ENCODE measurements at regions not wholly inside any gene's neighbourhood (a gene's known extent, or its start where the extent isn't known, plus 50 kb on each side); places are given as distances from the start of the nearest gene placed in this dataset.

- Histone ChIP-seq H3K27ac (ENCODE audit: low read depth, low read length) (no peak overlapping the region), H3K4me1 (ENCODE audit: control insufficient read depth in 2 of 2, insufficient read depth in 2 of 2, low read length in 2 of 2) (no peaks in the 10 kb centered on the region), H3K27me3 (ENCODE audit: control insufficient read depth in 2 of 2, insufficient read depth in 2 of 2, low read length in 2 of 2) (no peaks in the 10 kb centered on the region), H3K9me3 (ENCODE audit: control insufficient read depth in 2 of 3, low read length in 3 of 3) (no peaks in the 10 kb centered on the region), H3K36me3 (ENCODE audit: control insufficient read depth in 2 of 3, insufficient read depth in 3 of 3, low read length in 3 of 3) (no peaks in the 10 kb centered on the region), H3K4me3 (ENCODE audit: low read length) (no peak overlapping the region)
- ATAC-seq: no peak
- H3K4me1 Mint-ChIP-seq: no peaks in the 10 kb centered on the region
- peaks cover 0 to 15% (median 5%) of the 10 kb centered on the region in 11 donors for H3K9me3 Mint-ChIP-seq
- intact Hi-C loops (cut with micrococcal nuclease): no loop called here
- ChIA-PET POLR2A (no interaction called here), CTCF (no interaction called here)
- H3K4me3 Mint-ChIP-seq: no peak overlapping the region
- no peaks in the 10 kb centered on the region for H3K36me3 Mint-ChIP-seq
- no peak overlapping the region for H3K27ac Mint-ChIP-seq
- no peaks in the 10 kb centered on the region for H3K27me3 Mint-ChIP-seq
- DNase-seq: no peak
These were observed 411.5 kb upstream of the MCTP2 start for GRCh38 chr15:93819826-93820225.

DNA sequence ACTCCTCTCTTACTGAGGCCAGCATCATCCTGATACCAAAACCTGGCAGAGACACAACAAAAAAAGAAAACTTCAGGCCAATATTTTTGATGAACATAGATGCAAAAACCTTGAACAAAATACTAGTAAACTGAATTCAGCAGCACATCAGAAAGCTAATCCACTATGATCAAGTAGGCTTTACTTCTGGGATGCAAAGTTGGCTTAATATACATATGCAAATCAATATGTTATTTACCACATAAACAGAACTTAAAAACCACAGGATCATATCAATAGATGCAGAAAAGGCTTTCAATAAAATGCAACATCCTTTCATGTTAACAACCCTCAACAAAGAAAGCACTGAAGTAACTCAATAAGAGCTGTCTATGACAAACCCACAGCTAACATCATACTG lies 414.5 kb upstream of the MCTP2 start:
- intact Hi-C loops (cut with micrococcal nuclease): no loop called here
- Mint-ChIP-seq H3K27me3 (peaks cover 0 to 19% (median 10%) of the 10 kb centered on the region in 5 donors), H3K27ac (no peak overlapping the region), H3K9me3 (peaks cover 0 to 15% (median 5%) of the 10 kb centered on the region in 11 donors), H3K4me3 (no peak overlapping the region), H3K36me3 (no peaks in the 10 kb centered on the region), H3K4me1 (no peaks in the 10 kb centered on the region)
- DNase-seq (no peak), ATAC-seq (no peak)
- CTCF ChIA-PET: no interaction called here
- POLR2A ChIA-PET: no interaction called here
- no peak overlapping the region for H3K27ac ChIP-seq (ENCODE audit: low read depth, low read length)
- H3K36me3 ChIP-seq (ENCODE audit: control insufficient read depth in 2 of 3, insufficient read depth in 3 of 3, low read length in 3 of 3): no peaks in the 10 kb centered on the region
- no peaks in the 10 kb centered on the region for H3K4me1 ChIP-seq (ENCODE audit: control insufficient read depth in 2 of 2, insufficient read depth in 2 of 2, low read length in 2 of 2)
- H3K9me3 ChIP-seq (ENCODE audit: control insufficient read depth in 2 of 3, low read length in 3 of 3): no peaks in the 10 kb centered on the region
- H3K27me3 ChIP-seq (ENCODE audit: control insufficient read depth in 2 of 2, insufficient read depth in 2 of 2, low read length in 2 of 2): no peaks in the 10 kb centered on the region
- H3K4me3 ChIP-seq (ENCODE audit: low read length): no peak overlapping the region

DNA sequence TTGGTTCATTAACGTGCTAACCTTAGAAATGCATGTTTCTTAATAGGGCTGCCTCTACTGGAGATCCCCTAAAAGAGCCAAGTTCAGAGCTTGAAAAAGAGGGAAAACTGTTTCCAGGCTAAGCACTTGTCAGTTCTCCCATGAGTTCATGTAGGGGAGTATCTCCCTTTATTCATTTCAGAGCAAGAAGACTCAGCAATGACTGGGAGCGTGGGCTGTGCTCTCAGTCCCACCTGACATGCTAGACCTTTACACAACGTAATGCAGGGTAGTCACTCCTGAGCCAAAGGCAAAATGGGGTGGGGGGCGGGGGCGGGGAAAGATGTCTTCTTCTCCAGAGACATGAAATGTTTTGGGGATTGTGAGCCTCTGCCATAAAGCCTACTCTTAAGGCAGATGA lies 420.1 kb upstream of the MCTP2 start:
- Histone ChIP-seq H3K27ac (ENCODE audit: low read depth, low read length) (no peak overlapping the region), H3K27me3 (ENCODE audit: control insufficient read depth in 2 of 2, insufficient read depth in 2 of 2, low read length in 2 of 2) (peaks cover 0 to 3% of the 10 kb centered on the region in 2 donors), H3K4me3 (ENCODE audit: low read length) (no peak overlapping the region), H3K4me1 (ENCODE audit: control insufficient read depth in 2 of 2, insufficient read depth in 2 of 2, low read length in 2 of 2) (no peaks in the 10 kb centered on the region), H3K36me3 (ENCODE audit: control insufficient read depth in 2 of 3, insufficient read depth in 3 of 3, low read length in 3 of 3) (no peaks in the 10 kb centered on the region), H3K9me3 (ENCODE audit: control insufficient read depth in 2 of 3, low read length in 3 of 3) (no peaks in the 10 kb centered on the region)
- Mint-ChIP-seq H3K4me3 (no peak overlapping the region), H3K4me1 (no peaks in the 10 kb centered on the region), H3K36me3 (no peaks in the 10 kb centered on the region), H3K9me3 (peaks cover 0 to 3% (median 0%) of the 10 kb centered on the region in 11 donors), H3K27ac (no peak overlapping the region), H3K27me3 (peaks cover 3 to 31% (median 10%) of the 10 kb centered on the region in 5 donors)
- no peak for ATAC-seq
- DNase-seq: no peak
- ChIA-PET POLR2A (no interaction called here), CTCF (no interaction called here)
- intact Hi-C loops (cut with micrococcal nuclease): no loop called here

- Mint-ChIP-seq H3K36me3 (no peaks in the 10 kb centered on the region), H3K9me3 (peaks cover 0 to 3% (median 0%) of the 10 kb centered on the region in 11 donors), H3K4me3 (no peak overlapping the region), H3K4me1 (no peaks in the 10 kb centered on the region), H3K27me3 (peaks cover 3 to 38% (median 9%) of the 10 kb centered on the region in 5 donors), H3K27ac (no peak overlapping the region)
- Histone ChIP-seq H3K4me1 (ENCODE audit: control insufficient read depth in 2 of 2, insufficient read depth in 2 of 2, low read length in 2 of 2) (no peaks in the 10 kb centered on the region), H3K9me3 (ENCODE audit: control insufficient read depth in 2 of 3, low read length in 3 of 3) (no peaks in the 10 kb centered on the region), H3K27ac (ENCODE audit: low read depth, low read length) (no peak overlapping the region), H3K27me3 (ENCODE audit: control insufficient read depth in 2 of 2, insufficient read depth in 2 of 2, low read length in 2 of 2) (peaks cover 0 to 3% of the 10 kb centered on the region in 2 donors), H3K36me3 (ENCODE audit: control insufficient read depth in 2 of 3, insufficient read depth in 3 of 3, low read length in 3 of 3) (no peaks in the 10 kb centered on the region), H3K4me3 (ENCODE audit: low read length) (no peak overlapping the region)
- ATAC-seq: no peak
- intact Hi-C loops (cut with micrococcal nuclease): no loop called here
- ChIA-PET POLR2A (no interaction called here), CTCF (no interaction called here)
- no peak for DNase-seq
These were observed 421.8 kb upstream of the MCTP2 start for GRCh38 chr15:93809516-93809915.

DNA sequence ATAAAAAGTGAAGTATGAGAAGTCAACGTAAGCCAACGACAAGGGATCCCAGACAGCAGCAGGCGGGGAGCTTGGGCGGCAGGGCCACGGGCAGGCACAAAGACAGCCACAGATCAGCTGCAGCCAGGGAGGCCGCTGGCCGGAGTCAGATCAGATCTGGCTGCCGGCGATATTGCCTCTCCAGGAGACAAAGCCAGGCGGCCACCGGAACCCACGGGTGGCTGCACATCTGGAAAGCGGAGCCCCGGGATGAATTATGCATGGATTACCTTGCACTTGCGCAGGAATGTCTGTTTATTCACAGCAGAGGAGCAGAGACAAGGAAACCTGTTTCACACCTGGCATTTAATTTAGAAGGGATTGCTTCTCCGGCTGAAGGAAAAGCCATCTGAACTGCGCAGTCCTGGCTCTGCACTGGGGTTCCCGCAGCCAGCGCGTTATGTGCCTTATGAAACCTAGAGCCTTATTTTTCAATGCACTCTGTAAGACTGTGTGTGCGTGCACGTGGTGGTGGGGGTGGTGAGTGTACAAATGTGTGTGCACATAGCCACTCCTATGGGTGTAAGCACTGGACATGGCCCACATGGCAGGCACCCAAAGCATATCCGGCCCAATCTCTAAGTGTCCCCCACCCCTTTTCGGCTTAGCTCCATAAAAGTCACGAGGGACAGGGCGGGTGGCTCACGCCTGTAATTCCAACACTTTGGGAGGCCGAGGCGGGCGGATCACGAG lies 427.8 kb upstream of the MCTP2 start:
- intact Hi-C loops (cut with micrococcal nuclease): no loop called here
- Histone ChIP-seq H3K36me3 (ENCODE audit: control insufficient read depth in 2 of 3, insufficient read depth in 3 of 3, low read length in 3 of 3) (no peaks in the 10 kb centered on the region), H3K9me3 (ENCODE audit: control insufficient read depth in 2 of 3, low read length in 3 of 3) (no peaks in the 10 kb centered on the region), H3K4me1 (ENCODE audit: control insufficient read depth in 2 of 2, insufficient read depth in 2 of 2, low read length in 2 of 2) (no peaks in the 10 kb centered on the region), H3K27ac (ENCODE audit: low read depth, low read length) (no peak overlapping the region), H3K27me3 (ENCODE audit: control insufficient read depth in 2 of 2, insufficient read depth in 2 of 2, low read length in 2 of 2) (no peaks in the 10 kb centered on the region), H3K4me3 (ENCODE audit: low read length) (no peak overlapping the region)
- H3K27me3 Mint-ChIP-seq: peaks cover 0 to 9% (median 4%) of the 10 kb centered on the region in 5 donors
- ATAC-seq (no peak), DNase-seq (no peak)
- no peak overlapping the region for H3K4me3 Mint-ChIP-seq
- H3K4me1 Mint-ChIP-seq: no peaks in the 10 kb centered on the region
- peaks cover 0 to 3% (median 0%) of the 10 kb centered on the region in 11 donors for H3K9me3 Mint-ChIP-seq
- H3K27ac Mint-ChIP-seq: no peak overlapping the region
- no peaks in the 10 kb centered on the region for H3K36me3 Mint-ChIP-seq
- CTCF ChIA-PET: no interaction called here
- POLR2A ChIA-PET: no interaction called here

GRCh38 chr15:93801206-93801605 lies 430.2 kb upstream of the MCTP2 start:
- ChIA-PET CTCF (no interaction called here), POLR2A (no interaction called here)
- no peaks in the 10 kb centered on the region for H3K9me3 ChIP-seq (ENCODE audit: control insufficient read depth in 2 of 3, low read length in 3 of 3)
- H3K4me3 Mint-ChIP-seq: no peak overlapping the region
- intact Hi-C loops (cut with micrococcal nuclease): no loop called here
- H3K4me1 ChIP-seq (ENCODE audit: control insufficient read depth in 2 of 2, insufficient read depth in 2 of 2, low read length in 2 of 2): no peaks in the 10 kb centered on the region
- no peaks in the 10 kb centered on the region for H3K4me1 Mint-ChIP-seq
- no peaks in the 10 kb centered on the region for H3K36me3 Mint-ChIP-seq
- H3K4me3 ChIP-seq (ENCODE audit: low read length): no peak overlapping the region
- DNase-seq: no peak
- no peaks in the 10 kb centered on the region for H3K36me3 ChIP-seq (ENCODE audit: control insufficient read depth in 2 of 3, insufficient read depth in 3 of 3, low read length in 3 of 3)
- H3K9me3 Mint-ChIP-seq: peaks cover 0 to 4% (median 0%) of the 10 kb centered on the region in 11 donors
- no peak overlapping the region for H3K27ac Mint-ChIP-seq
- H3K27me3 ChIP-seq (ENCODE audit: control insufficient read depth in 2 of 2, insufficient read depth in 2 of 2, low read length in 2 of 2): no peaks in the 10 kb centered on the region
- H3K27ac ChIP-seq (ENCODE audit: low read depth, low read length): no peak overlapping the region
- ATAC-seq: no peak
- H3K27me3 Mint-ChIP-seq: peaks cover 0 to 9% (median 4%) of the 10 kb centered on the region in 5 donors

DNA sequence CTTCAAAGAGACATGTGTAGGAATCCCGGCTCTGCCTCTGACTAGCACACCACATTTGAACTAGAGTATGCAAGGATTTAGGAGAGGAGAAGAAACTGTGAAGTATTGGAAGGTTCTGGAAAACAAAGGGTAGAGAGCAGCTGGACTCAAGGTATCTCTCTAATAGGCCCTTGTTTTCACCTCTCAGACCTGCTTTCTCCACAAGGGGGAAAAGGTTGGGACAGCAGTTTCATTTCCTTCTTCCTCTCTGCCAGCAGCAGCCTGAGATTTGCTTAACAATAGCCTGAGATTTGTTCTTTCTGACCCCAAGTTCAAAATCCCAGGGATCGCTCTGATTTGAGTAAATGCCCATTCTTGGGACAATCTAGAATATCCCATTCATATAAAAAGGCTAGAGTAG lies 430.6 kb upstream of the MCTP2 start:
- Histone ChIP-seq H3K36me3 (ENCODE audit: control insufficient read depth in 2 of 3, insufficient read depth in 3 of 3, low read length in 3 of 3) (no peaks in the 10 kb centered on the region), H3K27ac (ENCODE audit: low read depth, low read length) (no peak overlapping the region), H3K27me3 (ENCODE audit: control insufficient read depth in 2 of 2, insufficient read depth in 2 of 2, low read length in 2 of 2) (no peaks in the 10 kb centered on the region), H3K9me3 (ENCODE audit: control insufficient read depth in 2 of 3, low read length in 3 of 3) (no peaks in the 10 kb centered on the region), H3K4me3 (ENCODE audit: low read length) (no peak overlapping the region), H3K4me1 (ENCODE audit: control insufficient read depth in 2 of 2, insufficient read depth in 2 of 2, low read length in 2 of 2) (no peaks in the 10 kb centered on the region)
- ATAC-seq (no peak), DNase-seq (no peak)
- peaks cover 0 to 4% (median 0%) of the 10 kb centered on the region in 11 donors for H3K9me3 Mint-ChIP-seq
- POLR2A ChIA-PET: no interaction called here
- H3K27me3 Mint-ChIP-seq: peaks cover 0 to 9% (median 4%) of the 10 kb centered on the region in 5 donors
- intact Hi-C loops (cut with micrococcal nuclease): no loop called here
- CTCF ChIA-PET: no interaction called here
- H3K4me1 Mint-ChIP-seq: no peaks in the 10 kb centered on the region
- H3K4me3 Mint-ChIP-seq: no peak overlapping the region
- H3K27ac Mint-ChIP-seq: no peak overlapping the region
- H3K36me3 Mint-ChIP-seq: no peaks in the 10 kb centered on the region

Measured in naive thymus-derived CD4-positive, alpha-beta T cell (primary cell).